ENCODE measurements at regions not wholly inside any gene's neighbourhood (a gene's known extent, or its start where the extent isn't known, plus 50 kb on each side); places are given as distances from the start of the nearest gene placed in this dataset.

- TF ChIP-seq SUZ12 (IDR thresholded peaks at IDR 0.05; ENCODE audit: extremely low read depth, insufficient read depth, insufficient read length) (no peak), YY1 (IDR thresholded peaks at IDR 0.05; ENCODE audit: insufficient read depth, insufficient read length) (no peak)
These were observed 213.9 kb upstream of the SALL3 start for GRCh38 chr18:78765637-78766281.
